B cell (primary cell): ENCODE measurements at regions not wholly inside any gene's neighbourhood (a gene's known extent, or its start where the extent isn't known, plus 50 kb on each side); places are given as distances from the start of the nearest gene placed in this dataset.

ENCODE experiments used
- ATAC-seq: fragments of 200-7000 bp; cut with Tn5 transposase; one replicate; pipeline ENCODE4 v1.10.0; 2021; ENCODE audit warnings: low read depth, mild to moderate bottlenecking, moderate number of reproducible peaks, moderate library complexity
- CTCF ChIA-PET: fragments of 350-600 bp; sonication (Branson Sonifier 250); formaldehyde crosslinking; loops from one replicate; lab custom pipeline; 2021; ENCODE audit warnings: antibody characterized with exemption, inconsistent platforms; lab: Charles Lee
- POLR2A ChIA-PET: fragments of 350-600 bp; sonication (Branson Sonifier 250); formaldehyde crosslinking; loops from one replicate; lab custom pipeline; 2021; ENCODE audit warnings: antibody characterized with exemption; lab: Charles Lee
- DNase-seq: peaks from one replicate; pipeline ENCODE4 v3.0.0; 2013
- H2AFZ ChIP-seq: 2 replicates; pipeline ENCODE4 v1.6.1; 2012; ENCODE audit warnings: mild to moderate bottlenecking, low read depth, low read length; ENCODE audit not compliant: insufficient read depth, poor library complexity, severe bottlenecking
- H3K27ac ChIP-seq, 2 donors: 1 replicate in 1 of 2; 2 replicates in 1 of 2; pipeline ENCODE4 v1.5.1; 2012 to 2013; ENCODE audit warnings: low read length in 2 of 2, mild to moderate bottlenecking in 2 of 2, moderate library complexity in 1 of 2
- H3K27me3 ChIP-seq, 4 experiments: fragments of 200-600 bp in 1 of 4; sonication (generic) in 1 of 4; replicated peaks in 1 of 4; 1 replicate in 2 of 4; 2 replicates in 2 of 4; pipeline versions ENCODE4 v1.6.1 to v1.7.0; 2013 to 2016; ENCODE audit warnings: low read length in 3 of 4, mild to moderate bottlenecking in 2 of 4, mixed read lengths in 1 of 4, moderate library complexity in 1 of 4; ENCODE audit not compliant: insufficient read depth in 4 of 4, control insufficient read depth in 3 of 4; ENCODE audit errors: control extremely low read depth in 1 of 4
- H3K36me3 ChIP-seq, 2 experiments: replicated peaks in 1 of 2; 1 replicate in 1 of 2; 2 replicates in 1 of 2; pipeline versions ENCODE4 v1.6.1 to v1.7.1; 2013; ENCODE audit warnings: low read length in 1 of 2; ENCODE audit not compliant: insufficient read depth in 2 of 2, control insufficient read depth in 1 of 2; ENCODE audit errors: control extremely low read depth in 1 of 2, extremely low read depth in 1 of 2
- H3K4me1 ChIP-seq, 2 donors: fragments of 200-600 bp in 1 of 2; sonication (generic) in 1 of 2; 1 replicate in 1 of 2; 2 replicates in 1 of 2; pipeline versions ENCODE4 v1.5.1 to v1.6.1; 2013 to 2017; ENCODE audit warnings: low read length in 2 of 2; ENCODE audit not compliant: control insufficient read depth in 2 of 2, insufficient read depth in 2 of 2
- H3K4me2 ChIP-seq: replicated peaks from 2 replicates; pipeline ENCODE3; 2012; ENCODE audit warnings: mild to moderate bottlenecking, low read depth, low read length; ENCODE audit not compliant: poor library complexity, severe bottlenecking
- H3K4me3 ChIP-seq, 5 experiments: fragments of 200-600 bp in 1 of 5; sonication (generic) in 1 of 5; 1 replicate in 3 of 5; 2 replicates in 2 of 5; pipeline versions ENCODE4 v1.5.1 to v1.7.0; 2011 to 2016; ENCODE audit warnings: low read length in 4 of 5, mild to moderate bottlenecking in 4 of 5, low read depth in 2 of 5, control low read depth in 1 of 5, moderate library complexity in 1 of 5; ENCODE audit not compliant: insufficient read depth in 1 of 5; ENCODE audit errors: control extremely low read depth in 1 of 5, extremely low read depth in 1 of 5
- H3K79me2 ChIP-seq: fragments of 200-600 bp; sonication (generic); one replicate; pipeline ENCODE4 v1.6.0; 2016; ENCODE audit warnings: low read length; ENCODE audit not compliant: control insufficient read depth, insufficient read depth
- H3K9ac ChIP-seq: fragments of 200-600 bp; sonication (generic); 2 replicates; pipeline ENCODE4 v1.6.1; 2017; ENCODE audit warnings: mild to moderate bottlenecking, low read length, moderate library complexity
- H3K9me3 ChIP-seq, 3 donors: one replicate each; pipeline versions ENCODE4 v1.6.1 to v1.7.1; 2013; ENCODE audit warnings: low read length in 2 of 3; ENCODE audit not compliant: control insufficient read depth in 2 of 3, insufficient read depth in 1 of 3; ENCODE audit errors: control extremely low read depth in 1 of 3
- H4K20me1 ChIP-seq: 2 replicates; pipeline ENCODE4 v1.6.0; 2012; ENCODE audit warnings: mild to moderate bottlenecking, low read length; ENCODE audit not compliant: insufficient read depth, control insufficient read depth, poor library complexity, severe bottlenecking
- H3K27ac Mint-ChIP-seq: one replicate; pipeline ENCODE4 v1.8.0; 2021; ENCODE audit warnings: mixed read lengths
- H3K27me3 Mint-ChIP-seq: one replicate; pipeline ENCODE4 v1.8.0; 2021; ENCODE audit warnings: mixed read lengths
- H3K4me1 Mint-ChIP-seq: one replicate; pipeline ENCODE4 v1.8.0; 2021; ENCODE audit warnings: mixed read lengths
- H3K4me3 Mint-ChIP-seq: one replicate; pipeline ENCODE4 v1.8.0; 2021; ENCODE audit warnings: mixed read lengths
- H3K9me3 Mint-ChIP-seq: one replicate; pipeline ENCODE4 v1.8.0; 2022; ENCODE audit warnings: mixed read lengths; ENCODE audit not compliant: insufficient read depth
- EZH2 ChIP-seq: IDR thresholded peaks from 2 replicates; pipeline ENCODE4 v1.6.1; 2012; ENCODE audit warnings: borderline replicate concordance, low read depth, mild to moderate bottlenecking, moderate library complexity, low read length; ENCODE audit not compliant: insufficient read depth, poor library complexity, severe bottlenecking
- WGBS: methylation state at CpG from one replicate; pipeline ENCODE4 v1.1.5; 2013; ENCODE audit warnings: missing lambda C conversion rate; ENCODE audit not compliant: insufficient coverage; 5-methylcytosine and 5-hydroxymethylcytosine counted together
- intact Hi-C: fragments of 100-400 bp; cut with micrococcal nuclease; formaldehyde crosslinking; loops from one replicate; pipeline ENCODE4 v1.10.0; 2022
- TF ChIP-seq, protein P1 (sequence below): fragments of 200-600 bp; IDR thresholded peaks from one replicate; pipeline ENCODE4 v1.8.0; 2022; ENCODE audit warnings: antibody characterized with exemption, mild to moderate bottlenecking

DNA sequence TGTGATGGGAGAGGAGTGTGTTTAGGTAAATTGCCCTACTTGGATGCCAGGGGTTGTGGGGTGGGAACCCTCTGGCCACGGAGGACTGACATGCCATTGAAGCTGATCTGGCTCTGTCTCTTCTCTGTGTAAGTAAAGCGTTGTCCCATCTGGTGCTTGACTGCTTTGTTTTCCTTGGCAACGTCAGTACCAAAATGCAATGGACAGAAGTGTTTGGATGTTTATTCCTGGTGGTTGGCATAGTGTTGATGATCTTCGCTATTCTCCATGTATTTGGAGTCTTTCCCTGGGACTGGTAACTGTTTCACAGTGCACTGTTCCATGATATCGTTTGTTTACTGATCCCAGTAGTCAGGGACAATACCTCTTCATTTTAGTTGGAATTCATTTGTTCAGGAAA lies 130.5 kb upstream of the MCTP2 start:
- ChIA-PET CTCF (no interaction called here), POLR2A (no interaction called here)
- TF ChIP-seq, protein P1, sequence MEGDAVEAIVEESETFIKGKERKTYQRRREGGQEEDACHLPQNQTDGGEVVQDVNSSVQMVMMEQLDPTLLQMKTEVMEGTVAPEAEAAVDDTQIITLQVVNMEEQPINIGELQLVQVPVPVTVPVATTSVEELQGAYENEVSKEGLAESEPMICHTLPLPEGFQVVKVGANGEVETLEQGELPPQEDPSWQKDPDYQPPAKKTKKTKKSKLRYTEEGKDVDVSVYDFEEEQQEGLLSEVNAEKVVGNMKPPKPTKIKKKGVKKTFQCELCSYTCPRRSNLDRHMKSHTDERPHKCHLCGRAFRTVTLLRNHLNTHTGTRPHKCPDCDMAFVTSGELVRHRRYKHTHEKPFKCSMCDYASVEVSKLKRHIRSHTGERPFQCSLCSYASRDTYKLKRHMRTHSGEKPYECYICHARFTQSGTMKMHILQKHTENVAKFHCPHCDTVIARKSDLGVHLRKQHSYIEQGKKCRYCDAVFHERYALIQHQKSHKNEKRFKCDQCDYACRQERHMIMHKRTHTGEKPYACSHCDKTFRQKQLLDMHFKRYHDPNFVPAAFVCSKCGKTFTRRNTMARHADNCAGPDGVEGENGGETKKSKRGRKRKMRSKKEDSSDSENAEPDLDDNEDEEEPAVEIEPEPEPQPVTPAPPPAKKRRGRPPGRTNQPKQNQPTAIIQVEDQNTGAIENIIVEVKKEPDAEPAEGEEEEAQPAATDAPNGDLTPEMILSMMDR = no peak
- no peak for TF ChIP-seq EZH2
- Histone ChIP-seq H3K9me3 (no peaks in the 10 kb centered on the region), H3K9ac (no peak overlapping the region), H3K4me3 (no peak overlapping the region), H3K4me1 (no peaks in the 10 kb centered on the region), H2AFZ (no peak overlapping the region), H3K36me3 (no peaks in the 10 kb centered on the region), H3K4me2 (no peak overlapping the region), H3K27me3 (peaks cover 0 to 3% (median under 1%) of the 10 kb centered on the region in 4 experiments), H4K20me1 (no peaks in the 10 kb centered on the region), H3K27ac (no peak overlapping the region), H3K79me2 (no peaks in the 10 kb centered on the region)
- intact Hi-C loops = no loop called here
- Mint-ChIP-seq H3K4me1 (no peaks in the 10 kb centered on the region), H3K27me3 (peaks cover 33% of the 10 kb centered on the region), H3K9me3 (peaks cover 2% of the 10 kb centered on the region), H3K27ac (no peak overlapping the region), H3K4me3 (no peak overlapping the region)
- ATAC-seq = no peak
- WGBS = 68% methylated on average over 4 of the region's 5 CpGs
- DNase-seq = no peak

DNA sequence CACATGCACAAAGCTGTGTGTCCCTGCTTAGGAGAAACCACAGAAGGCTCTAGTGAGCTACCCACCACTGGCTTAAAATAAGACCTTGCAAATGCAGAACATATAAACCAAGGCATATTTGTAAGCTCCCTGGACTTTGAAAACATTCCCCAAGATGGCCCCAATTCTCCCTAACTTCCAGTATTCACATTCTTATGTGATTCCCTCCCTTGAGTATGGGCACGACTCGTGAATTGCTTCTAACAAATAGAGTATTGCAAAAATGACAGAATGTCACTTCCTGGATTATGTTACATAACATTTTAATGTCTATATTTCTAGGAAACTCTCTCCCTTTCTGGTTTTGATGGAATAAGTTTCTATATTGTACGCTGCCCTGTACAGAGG lies 131.8 kb upstream of the MCTP2 start:
- Histone ChIP-seq H2AFZ (no peak overlapping the region), H3K27me3 (peaks cover 0 to 3% (median 0%) of the 10 kb centered on the region in 4 experiments), H3K36me3 (no peaks in the 10 kb centered on the region), H3K9ac (no peak overlapping the region), H3K27ac (no peak overlapping the region), H3K9me3 (no peaks in the 10 kb centered on the region), H3K4me1 (no peaks in the 10 kb centered on the region), H3K4me3 (no peak overlapping the region), H3K79me2 (no peaks in the 10 kb centered on the region), H3K4me2 (no peak overlapping the region), H4K20me1 (no peaks in the 10 kb centered on the region)
- no peak for DNase-seq
- no peak for TF ChIP-seq EZH2
- TF ChIP-seq, protein P1 = no peak
- no peak overlapping the region for H3K4me3 Mint-ChIP-seq
- intact Hi-C loops = no loop called here
- no peak overlapping the region for H3K27ac Mint-ChIP-seq
- H3K4me1 Mint-ChIP-seq = no peaks in the 10 kb centered on the region
- WGBS = no CpG with 5 or more reads among the region's 3 CpGs
- ChIA-PET POLR2A (no interaction called here), CTCF (no interaction called here)
- H3K27me3 Mint-ChIP-seq = peaks cover 33% of the 10 kb centered on the region
- peaks cover 2% of the 10 kb centered on the region for H3K9me3 Mint-ChIP-seq
- no peak for ATAC-seq
